HEK293 (cell line): ENCODE measurements at regions not wholly inside any gene's neighbourhood (a gene's known extent, or its start where the extent isn't known, plus 50 kb on each side); places are given as distances from the start of the nearest gene placed in this dataset.

ENCODE experiments used
- CTCF ChIA-PET: fragments of 350-600 bp; formaldehyde crosslinking; extraction: SDS; loops from one replicate; lab custom pipeline; 2021; ENCODE audit warnings: antibody characterized with exemption; lab: Yijun Ruan, JAX
- POLR2A ChIA-PET: fragments of 300-600 bp; formaldehyde crosslinking; extraction: SDS; loops from one replicate; lab custom pipeline; 2020; ENCODE audit warnings: antibody characterized with exemption, inconsistent platforms; lab: Yijun Ruan, JAX
- H3K27ac ChIP-seq: fragments of 200-500 bp; sonication (Bioruptor generic); 2 replicates; pipeline ENCODE4 v1.5.1; 2014; ENCODE audit warnings: low read depth, low read length, control low read depth, inconsistent platforms; ENCODE audit errors: extremely low read depth
- H3K36me3 ChIP-seq, 2 experiments: fragments of 200-500 bp in 1 of 2; sonication (Bioruptor generic) in 1 of 2; 1 replicate in 1 of 2; 2 replicates in 1 of 2; pipeline ENCODE4 v1.5.1; 2014 to 2017; ENCODE audit warnings: inconsistent platforms in 2 of 2, low read length in 2 of 2; ENCODE audit not compliant: control insufficient read depth in 2 of 2, insufficient read depth in 1 of 2
- H3K4me1 ChIP-seq: fragments of 200-500 bp; sonication (Bioruptor generic); 2 replicates; pipeline ENCODE4 v1.5.1; 2014; ENCODE audit warnings: mild to moderate bottlenecking, low read length, inconsistent platforms; ENCODE audit not compliant: control insufficient read depth, insufficient read depth
- H3K4me3 ChIP-seq: 2 replicates; pipeline ENCODE4 v1.5.1; 2011; ENCODE audit warnings: low read depth, mild to moderate bottlenecking, control low read depth, low read length, moderate library complexity
- H3K9me3 ChIP-seq: fragments of 200-500 bp; sonication (Bioruptor generic); 2 replicates; pipeline ENCODE4 v1.5.1; 2014; ENCODE audit warnings: low read depth, low read length, inconsistent platforms; ENCODE audit not compliant: control insufficient read depth, insufficient read depth
- BCL11A ChIP-seq: fragments of 450-650 bp; formaldehyde crosslinking; IDR thresholded peaks from 2 replicates; pipeline ENCODE4 v1.5.1; 2016; ENCODE audit warnings: low read depth, missing biosample characterization, missing genetic modification characterization
- OSR2 ChIP-seq: fragments of 450-650 bp; formaldehyde crosslinking; IDR thresholded peaks from 2 replicates; pipeline ENCODE4 v1.5.1; 2016; ENCODE audit warnings: missing biosample characterization, missing genetic modification characterization
- PRDM1 ChIP-seq: fragments of 450-650 bp; formaldehyde crosslinking; IDR thresholded peaks from 2 replicates; pipeline ENCODE4; 2016; ENCODE audit warnings: missing biosample characterization, missing genetic modification characterization
- SCRT2 ChIP-seq: fragments of 450-650 bp; formaldehyde crosslinking; IDR thresholded peaks from 2 replicates; pipeline ENCODE4 v1.5.1; 2016; ENCODE audit warnings: missing biosample characterization, missing genetic modification characterization
- ZBTB1 ChIP-seq: fragments of 450-650 bp; formaldehyde crosslinking; IDR thresholded peaks from 2 replicates; pipeline ENCODE4 v1.5.1; 2016; ENCODE audit warnings: missing biosample characterization, missing genetic modification characterization
- ZNF114 ChIP-seq: fragments of 450-650 bp; formaldehyde crosslinking; IDR thresholded peaks from 2 replicates; pipeline ENCODE4 v1.5.0; 2017; ENCODE audit warnings: missing biosample characterization, missing genetic modification characterization
- ZNF132 ChIP-seq: fragments of 450-650 bp; formaldehyde crosslinking; IDR thresholded peaks from 2 replicates; pipeline ENCODE4 v1.5.1; 2017; ENCODE audit warnings: missing biosample characterization, missing genetic modification characterization, borderline replicate concordance
- ZNF223 ChIP-seq: fragments of 450-650 bp; formaldehyde crosslinking; IDR thresholded peaks from 2 replicates; pipeline ENCODE4 v1.5.1; 2016; ENCODE audit warnings: missing biosample characterization, missing genetic modification characterization
- ZNF37A ChIP-seq: fragments of 450-650 bp; IDR thresholded peaks from 2 replicates; pipeline ENCODE4 v1.5.1; 2018; ENCODE audit warnings: missing biosample characterization, missing genetic modification characterization
- ZNF426 ChIP-seq: fragments of 450-650 bp; formaldehyde crosslinking; IDR thresholded peaks from 2 replicates; pipeline ENCODE4 v1.5.1; 2017; ENCODE audit warnings: missing biosample characterization, missing genetic modification characterization, mild to moderate bottlenecking, inconsistent platforms, moderate library complexity
- ZNF433 ChIP-seq: fragments of 450-650 bp; formaldehyde crosslinking; IDR thresholded peaks from 2 replicates; pipeline ENCODE4 v1.5.1; 2016; ENCODE audit warnings: missing biosample characterization, missing genetic modification characterization, low read depth
- ZNF571 ChIP-seq: fragments of 450-650 bp; formaldehyde crosslinking; IDR thresholded peaks from 2 replicates; pipeline ENCODE4 v1.5.0; 2017; ENCODE audit warnings: missing biosample characterization, missing genetic modification characterization
- ZNF654 ChIP-seq: fragments of 450-650 bp; formaldehyde crosslinking; IDR thresholded peaks from 2 replicates; pipeline ENCODE4 v1.5.1; 2016; ENCODE audit warnings: low read depth, missing biosample characterization, missing genetic modification characterization
- ZNF670 ChIP-seq: fragments of 450-650 bp; formaldehyde crosslinking; IDR thresholded peaks from 2 replicates; pipeline ENCODE4 v1.5.1; 2016; ENCODE audit warnings: missing biosample characterization, missing genetic modification characterization, low read depth
- ZSCAN18 ChIP-seq: fragments of 450-650 bp; formaldehyde crosslinking; IDR thresholded peaks from 2 replicates; pipeline ENCODE4 v1.5.1; 2016; ENCODE audit warnings: missing biosample characterization, missing genetic modification characterization
- ZSCAN30 ChIP-seq: fragments of 450-650 bp; IDR thresholded peaks from 2 replicates; pipeline ENCODE4 v1.5.1; 2018; ENCODE audit warnings: missing biosample characterization, mild to moderate bottlenecking, missing genetic modification characterization, moderate library complexity
- TF ChIP-seq, protein P1 (sequence below): fragments of 450-650 bp; formaldehyde crosslinking; IDR thresholded peaks from 2 replicates; pipeline ENCODE4 v1.5.1; 2017; ENCODE audit warnings: missing biosample characterization, missing genetic modification characterization
- TF ChIP-seq, protein P2 (sequence below): fragments of 450-650 bp; formaldehyde crosslinking; IDR thresholded peaks from 2 replicates; pipeline ENCODE4 v1.5.1; 2016; ENCODE audit warnings: missing biosample characterization, missing genetic modification characterization, low read depth

DNA sequence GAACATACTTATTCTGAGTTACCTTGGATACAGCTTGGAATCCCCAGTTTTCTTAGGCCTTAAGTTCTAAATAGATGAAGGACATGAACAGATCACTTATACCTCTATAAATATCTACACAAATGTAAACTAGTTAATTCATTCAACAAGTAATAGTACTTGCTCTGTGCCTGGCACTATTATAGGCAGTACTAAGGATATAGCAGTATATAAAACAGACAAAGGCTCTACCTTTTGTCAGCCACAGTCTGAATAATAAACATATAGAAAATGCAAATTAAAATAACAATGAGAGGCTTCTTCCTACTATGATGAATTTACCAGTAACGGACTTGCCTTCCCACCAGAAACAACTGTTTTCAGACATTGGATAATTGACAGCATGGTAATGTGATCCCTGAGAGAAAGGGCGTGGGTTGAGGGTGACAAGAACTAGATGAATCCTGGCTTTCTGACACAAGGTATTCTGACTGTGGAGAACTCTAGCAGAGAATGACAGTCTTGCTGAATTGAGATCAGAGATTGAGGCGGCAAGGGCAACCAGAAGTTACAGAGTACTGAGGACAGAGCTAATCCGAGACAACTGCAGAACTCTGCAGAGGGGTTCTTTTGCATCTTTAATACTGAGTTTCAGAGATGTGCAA, 170.5 kb downstream of the TANC2 start:
- H3K27ac ChIP-seq = no peak overlapping the region
- POLR2A ChIA-PET = no interaction called here
- peaks cover 2% of the 10 kb centered on the region; the same call in 1 of the 2 replicates for H3K4me1 ChIP-seq
- no peaks in the 10 kb centered on the region for H3K36me3 ChIP-seq
- H3K9me3 ChIP-seq = no peaks in the 10 kb centered on the region
- CTCF ChIA-PET = no interaction called here
- no peak overlapping the region for H3K4me3 ChIP-seq
- TF ChIP-seq SCRT2 (tag by site-specific recombination) (0 out of 2 replicates have a peak, but pooled peaks have one; percentile 30), ZNF132 (tag by site-specific recombination) (no peak)

DNA sequence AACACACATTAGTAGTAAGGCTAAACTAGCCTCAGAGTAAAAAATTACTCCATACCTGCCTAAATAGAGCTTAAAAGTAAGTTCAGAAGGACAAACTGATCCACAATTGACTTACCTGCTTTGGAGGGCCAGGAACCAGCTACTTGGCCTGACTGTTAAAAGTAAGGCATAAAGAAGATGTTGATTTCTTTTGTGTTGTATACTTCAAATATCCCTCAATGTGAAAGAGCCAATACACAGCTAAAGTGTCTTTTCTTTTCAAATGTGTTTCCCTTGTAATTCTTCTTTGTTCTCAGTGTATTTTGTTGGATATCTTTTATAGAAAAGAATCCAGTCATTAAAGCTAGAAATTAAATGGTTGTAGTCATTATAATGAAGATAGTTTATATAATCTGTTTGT, 171.1 kb downstream of the TANC2 start:
- TF ChIP-seq ZNF426 (tag by site-specific recombination) (no peak), ZNF433 (tag by site-specific recombination) (no peak), ZNF654 (tag by site-specific recombination) (no peak), ZSCAN30 (no peak), ZNF37A (tag by site-specific recombination) (no peak), ZSCAN18 (tag by site-specific recombination) (no peak), OSR2 (tag by site-specific recombination) (no peak), ZNF223 (no peak), ZNF571 (tag by site-specific recombination) (no peak), ZNF670 (tag by site-specific recombination) (no peak), BCL11A (tag by site-specific recombination) (no peak), ZNF114 (no peak)
- TF ChIP-seq, protein P1, sequence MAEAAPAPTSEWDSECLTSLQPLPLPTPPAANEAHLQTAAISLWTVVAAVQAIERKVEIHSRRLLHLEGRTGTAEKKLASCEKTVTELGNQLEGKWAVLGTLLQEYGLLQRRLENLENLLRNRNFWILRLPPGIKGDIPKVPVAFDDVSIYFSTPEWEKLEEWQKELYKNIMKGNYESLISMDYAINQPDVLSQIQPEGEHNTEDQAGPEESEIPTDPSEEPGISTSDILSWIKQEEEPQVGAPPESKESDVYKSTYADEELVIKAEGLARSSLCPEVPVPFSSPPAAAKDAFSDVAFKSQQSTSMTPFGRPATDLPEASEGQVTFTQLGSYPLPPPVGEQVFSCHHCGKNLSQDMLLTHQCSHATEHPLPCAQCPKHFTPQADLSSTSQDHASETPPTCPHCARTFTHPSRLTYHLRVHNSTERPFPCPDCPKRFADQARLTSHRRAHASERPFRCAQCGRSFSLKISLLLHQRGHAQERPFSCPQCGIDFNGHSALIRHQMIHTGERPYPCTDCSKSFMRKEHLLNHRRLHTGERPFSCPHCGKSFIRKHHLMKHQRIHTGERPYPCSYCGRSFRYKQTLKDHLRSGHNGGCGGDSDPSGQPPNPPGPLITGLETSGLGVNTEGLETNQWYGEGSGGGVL (tag by site-specific recombination) = no peak
- CTCF ChIA-PET = interaction anchor here (1.8 kb wide), 1 partner anchor 269 kb away, joined by 7 read pairs; no protein-coding TSS in a partner anchor
- POLR2A ChIA-PET = no interaction called here

DNA sequence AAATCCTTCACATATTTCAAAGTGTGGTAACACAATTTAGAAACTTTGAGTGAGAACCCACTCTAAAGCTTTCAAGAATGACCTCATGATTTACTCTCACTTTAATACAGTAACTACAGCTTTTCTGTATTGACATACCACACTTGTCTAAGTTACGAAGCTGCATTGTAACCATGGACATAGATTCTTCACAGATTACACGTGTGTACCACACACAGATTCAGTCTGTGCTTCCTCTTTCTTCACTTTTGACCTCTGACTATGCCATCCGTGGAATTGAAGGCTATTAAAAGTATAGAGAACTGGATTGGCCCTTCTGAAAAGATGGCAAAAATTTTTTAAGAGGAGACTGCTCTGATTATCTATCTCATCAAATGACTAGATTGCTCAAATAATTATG, 172.7 kb downstream of the TANC2 start:
- CTCF ChIA-PET = interaction anchor here (1.8 kb wide), 1 partner anchor 268 kb away, joined by 7 read pairs; no protein-coding TSS in a partner anchor
- no peak overlapping the region for H3K27ac ChIP-seq
- no peaks in the 10 kb centered on the region for H3K4me1 ChIP-seq
- no peaks in the 10 kb centered on the region for H3K9me3 ChIP-seq
- POLR2A ChIA-PET = no interaction called here
- H3K36me3 ChIP-seq = no peaks in the 10 kb centered on the region
- TF ChIP-seq ZBTB1 = no peak
- TF ChIP-seq, protein P2, sequence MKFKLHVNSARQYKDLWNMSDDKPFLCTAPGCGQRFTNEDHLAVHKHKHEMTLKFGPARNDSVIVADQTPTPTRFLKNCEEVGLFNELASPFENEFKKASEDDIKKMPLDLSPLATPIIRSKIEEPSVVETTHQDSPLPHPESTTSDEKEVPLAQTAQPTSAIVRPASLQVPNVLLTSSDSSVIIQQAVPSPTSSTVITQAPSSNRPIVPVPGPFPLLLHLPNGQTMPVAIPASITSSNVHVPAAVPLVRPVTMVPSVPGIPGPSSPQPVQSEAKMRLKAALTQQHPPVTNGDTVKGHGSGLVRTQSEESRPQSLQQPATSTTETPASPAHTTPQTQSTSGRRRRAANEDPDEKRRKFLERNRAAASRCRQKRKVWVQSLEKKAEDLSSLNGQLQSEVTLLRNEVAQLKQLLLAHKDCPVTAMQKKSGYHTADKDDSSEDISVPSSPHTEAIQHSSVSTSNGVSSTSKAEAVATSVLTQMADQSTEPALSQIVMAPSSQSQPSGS (tag by site-specific recombination) = peak; percentile 47
- 0 out of 2 replicates have a peak, but pooled peaks have one; percentile 21 for TF ChIP-seq PRDM1 (tag by site-specific recombination)
- no peak overlapping the region for H3K4me3 ChIP-seq

More for the DNA sequence above, 171.1 kb downstream of the TANC2 start:
- Histone ChIP-seq H3K4me1 (peaks cover 2% of the 10 kb centered on the region; the same call in 1 of the 2 replicates), H3K27ac (no peak overlapping the region), H3K4me3 (no peak overlapping the region), H3K9me3 (no peaks in the 10 kb centered on the region), H3K36me3 (no peaks in the 10 kb centered on the region)
